Vagina (tissue), 2 donors: ENCODE measurements at regions not wholly inside any gene's neighbourhood (a gene's known extent, or its start where the extent isn't known, plus 50 kb on each side); places are given as distances from the start of the nearest gene placed in this dataset.
"Not testable (repeated sequence)": the region's sequence is repeated elsewhere in the genome, so short reads cannot be mapped to it uniquely, and the experiment has no call there.

Experiments used
- POLR2A ChIP-seq, 2 donors: fragments of 450-650 bp; IDR thresholded peaks; one replicate each; pipeline ENCODE4 v1.6.1; 2017; ENCODE audit warnings: antibody characterized with exemption in 2 of 2, mild to moderate bottlenecking in 2 of 2, moderate library complexity in 2 of 2
- TF ChIP-seq, protein P1 (sequence below), 3 experiments: fragments of 450-650 bp in 2 of 3; fragments of 200-600 bp in 1 of 3; sonication (generic) in 1 of 3; IDR thresholded peaks; one replicate each; pipeline ENCODE4 v1.5.1; 2017 to 2019; ENCODE audit warnings: antibody characterized with exemption in 3 of 3, mild to moderate bottlenecking in 2 of 3, moderate library complexity in 2 of 3

DNA sequence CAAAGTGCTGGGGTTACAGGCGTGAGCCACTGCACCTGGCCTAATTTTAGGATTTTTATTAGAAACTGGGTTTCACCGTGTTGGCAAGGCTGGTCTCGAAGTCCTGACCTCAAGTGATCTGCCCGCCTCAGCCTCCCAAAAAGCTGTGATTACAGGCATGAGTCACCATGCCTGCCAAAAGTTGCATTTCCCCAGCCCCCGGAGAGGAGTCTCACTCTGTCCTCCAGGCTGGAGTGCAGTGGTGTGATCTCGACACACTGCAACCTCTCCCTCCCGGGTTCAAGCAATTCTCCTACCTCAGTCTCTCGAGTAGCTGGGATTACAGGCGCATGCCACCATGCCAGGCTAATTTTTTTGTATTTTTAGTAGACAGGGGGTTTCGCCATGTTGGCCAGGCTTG is 122.0 kb upstream of the KCTD7 start:
- TF ChIP-seq, protein P1, sequence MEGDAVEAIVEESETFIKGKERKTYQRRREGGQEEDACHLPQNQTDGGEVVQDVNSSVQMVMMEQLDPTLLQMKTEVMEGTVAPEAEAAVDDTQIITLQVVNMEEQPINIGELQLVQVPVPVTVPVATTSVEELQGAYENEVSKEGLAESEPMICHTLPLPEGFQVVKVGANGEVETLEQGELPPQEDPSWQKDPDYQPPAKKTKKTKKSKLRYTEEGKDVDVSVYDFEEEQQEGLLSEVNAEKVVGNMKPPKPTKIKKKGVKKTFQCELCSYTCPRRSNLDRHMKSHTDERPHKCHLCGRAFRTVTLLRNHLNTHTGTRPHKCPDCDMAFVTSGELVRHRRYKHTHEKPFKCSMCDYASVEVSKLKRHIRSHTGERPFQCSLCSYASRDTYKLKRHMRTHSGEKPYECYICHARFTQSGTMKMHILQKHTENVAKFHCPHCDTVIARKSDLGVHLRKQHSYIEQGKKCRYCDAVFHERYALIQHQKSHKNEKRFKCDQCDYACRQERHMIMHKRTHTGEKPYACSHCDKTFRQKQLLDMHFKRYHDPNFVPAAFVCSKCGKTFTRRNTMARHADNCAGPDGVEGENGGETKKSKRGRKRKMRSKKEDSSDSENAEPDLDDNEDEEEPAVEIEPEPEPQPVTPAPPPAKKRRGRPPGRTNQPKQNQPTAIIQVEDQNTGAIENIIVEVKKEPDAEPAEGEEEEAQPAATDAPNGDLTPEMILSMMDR (IDR thresholded peaks at IDR 0.05): not testable (repeated sequence)
- TF ChIP-seq POLR2A (IDR thresholded peaks at IDR 0.05): not testable (repeated sequence)
